K562 (cell line): ENCODE measurements at regions not wholly inside any gene's neighbourhood (a gene's known extent, or its start where the extent isn't known, plus 50 kb on each side); places are given as distances from the start of the nearest gene placed in this dataset.

Experiments used
- CEBPG ChIP-seq, 3 experiments: fragments of 200-800 bp in 1 of 3; sonication (Bioruptor generic) in 1 of 3; sonication (generic) in 1 of 3; formaldehyde crosslinking in 1 of 3; IDR thresholded peaks in 2 of 3; conservative IDR thresholded peaks in 1 of 3; 2 replicates each; pipeline versions ENCODE4 v1.6.1 to v1.8.0; 2016 to 2022; ENCODE audit warnings: missing compliant biosample characterization in 2 of 3, missing genetic modification characterization in 2 of 3, mild to moderate bottlenecking in 1 of 3, missing genetic modification reagents in 1 of 3
- HMGXB4 ChIP-seq: sonication (generic); formaldehyde crosslinking; IDR thresholded peaks from 2 replicates; pipeline ENCODE4 v1.8.1; 2023; ENCODE audit warnings: mild to moderate bottlenecking, missing genetic modification reagents
- TFAP4 ChIP-seq: sonication (generic); formaldehyde crosslinking; IDR thresholded peaks from 2 replicates; pipeline ENCODE4 v1.8.0; 2022; ENCODE audit warnings: missing genetic modification reagents, mild to moderate bottlenecking, moderate library complexity, borderline replicate concordance
- ZNF740 ChIP-seq, 3 experiments: fragments of 200-800 bp in 1 of 3; sonication (Bioruptor generic) in 1 of 3; sonication (generic) in 1 of 3; formaldehyde crosslinking in 1 of 3; IDR thresholded peaks; 2 replicates each; pipeline versions ENCODE4 v1.6.1 to v1.8.0; 2016 to 2022; ENCODE audit warnings: mild to moderate bottlenecking in 2 of 3, missing compliant biosample characterization in 2 of 3, missing genetic modification characterization in 2 of 3, missing genetic modification reagents in 1 of 3
- ZNF830 ChIP-seq: fragments of 250-450 bp; sonication (Bioruptor Pico); IDR thresholded peaks from 2 replicates; pipeline ENCODE4 v1.5.0; 2021; ENCODE audit warnings: mild to moderate bottlenecking
- TF ChIP-seq, protein P1 (sequence below): sonication (generic); formaldehyde crosslinking; IDR thresholded peaks from 2 replicates; pipeline ENCODE4 v1.8.0; 2022; ENCODE audit warnings: missing genetic modification reagents, mild to moderate bottlenecking, borderline replicate concordance

- TF ChIP-seq HMGXB4 (no peak), CEBPG (CRISPR knock-in tag; IDR thresholded peaks at IDR 0.05) (no peak), CEBPG (tag; conservative IDR thresholded peaks at IDR 0.05 in 1 of 2, IDR thresholded peaks at IDR 0.05 in 1 of 2) (no peak), TFAP4 (CRISPR knock-in tag) (no peak), ZNF830 (no peak), ZNF740 (CRISPR knock-in tag; IDR thresholded peaks at IDR 0.05) (no peak), ZNF740 (tag; IDR thresholded peaks at IDR 0.05) (no peak)
- TF ChIP-seq, protein P1, sequence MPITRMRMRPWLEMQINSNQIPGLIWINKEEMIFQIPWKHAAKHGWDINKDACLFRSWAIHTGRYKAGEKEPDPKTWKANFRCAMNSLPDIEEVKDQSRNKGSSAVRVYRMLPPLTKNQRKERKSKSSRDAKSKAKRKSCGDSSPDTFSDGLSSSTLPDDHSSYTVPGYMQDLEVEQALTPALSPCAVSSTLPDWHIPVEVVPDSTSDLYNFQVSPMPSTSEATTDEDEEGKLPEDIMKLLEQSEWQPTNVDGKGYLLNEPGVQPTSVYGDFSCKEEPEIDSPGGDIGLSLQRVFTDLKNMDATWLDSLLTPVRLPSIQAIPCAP (CRISPR knock-in tag): no peak
- TF ChIP-seq, all 486 proteins: peak for 0
Observed at GRCh38 chr6:14818422-14818884, 427.4 kb upstream of the JARID2 start (continued).
